NCI-H524 (cell line): ENCODE measurements at regions not wholly inside any gene's neighbourhood (a gene's known extent, or its start where the extent isn't known, plus 50 kb on each side); places are given as distances from the start of the nearest gene placed in this dataset.
A peak's percentile ranks its signal among the peaks of the same experiment; 100 is the strongest.

Source experiments
- DNase-seq, 2 experiments: peaks; one replicate each; lab custom pipeline; 2025; lab: John Stamatoyannopoulos, UW

DNA sequence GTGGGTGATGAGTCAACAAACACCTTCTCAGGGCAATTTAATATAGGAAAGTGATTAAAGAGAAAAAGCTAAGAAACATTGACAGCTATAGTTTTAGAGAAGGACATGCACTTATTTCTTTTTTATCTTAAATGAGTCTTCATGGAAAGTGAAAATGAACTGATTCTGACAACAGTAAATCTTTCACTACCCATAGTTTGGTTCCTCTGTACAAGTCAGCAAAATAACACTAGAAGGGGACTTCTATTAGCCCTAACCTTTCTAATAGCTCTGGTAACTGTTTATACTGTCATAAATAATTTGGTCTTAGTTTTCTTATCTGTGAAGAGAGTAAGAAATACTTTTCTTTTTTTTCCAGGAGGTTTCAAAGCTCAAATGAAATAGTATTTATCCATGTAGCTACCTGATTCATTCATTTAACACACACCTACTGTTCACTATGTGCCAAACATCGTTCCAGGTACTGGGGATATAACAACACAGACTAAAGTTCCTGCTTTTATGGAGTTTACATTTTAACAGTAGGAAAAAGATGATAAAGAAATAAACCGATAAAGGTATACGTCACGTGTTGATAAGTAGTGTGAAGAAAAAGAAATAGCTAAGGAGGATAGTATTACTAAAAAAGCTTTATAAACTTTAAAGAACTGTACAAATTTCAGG, 148.2 kb downstream of the PCSK1 start:
- no peak for DNase-seq

DNA sequence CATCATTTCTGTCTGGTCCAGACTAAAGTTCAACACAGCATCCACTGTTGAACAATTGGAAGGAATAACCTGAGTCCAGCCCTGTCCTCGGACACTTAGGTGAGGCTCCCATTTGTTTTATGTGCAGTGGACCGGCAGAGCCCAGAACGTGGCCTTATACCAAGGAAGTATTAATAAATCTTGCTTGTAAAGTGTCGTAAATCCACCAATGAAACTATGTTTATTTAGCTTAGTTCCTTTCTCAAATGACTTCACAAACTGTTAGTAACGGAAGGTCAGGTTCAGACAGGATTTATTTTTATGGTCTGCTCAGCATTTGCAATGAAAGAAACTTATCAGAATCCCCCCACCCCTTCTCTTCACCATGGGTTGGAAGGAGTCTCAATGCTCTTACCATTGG, 149.5 kb downstream of the PCSK1 start:
- no peak for DNase-seq

DNA sequence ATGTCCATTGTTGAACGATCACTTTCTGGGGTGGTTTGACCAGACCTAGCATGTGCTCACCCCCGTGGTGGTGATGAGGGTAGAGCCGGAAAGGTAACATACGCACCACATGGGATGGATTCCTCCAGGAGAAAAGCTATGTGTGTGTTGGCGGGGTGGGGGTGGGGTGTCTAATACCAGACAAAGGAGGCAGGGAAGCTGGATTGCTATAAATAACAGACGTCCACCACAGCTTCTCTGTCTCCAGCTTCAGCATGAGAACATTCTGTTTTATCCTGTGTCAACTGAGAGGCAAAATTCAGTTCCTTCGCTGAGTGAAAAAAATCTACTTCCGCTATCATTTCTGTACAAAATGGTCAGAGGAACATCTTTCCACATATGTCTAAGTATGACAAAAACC, 151.0 kb downstream of the PCSK1 start:
- DNase-seq: no peak

DNA sequence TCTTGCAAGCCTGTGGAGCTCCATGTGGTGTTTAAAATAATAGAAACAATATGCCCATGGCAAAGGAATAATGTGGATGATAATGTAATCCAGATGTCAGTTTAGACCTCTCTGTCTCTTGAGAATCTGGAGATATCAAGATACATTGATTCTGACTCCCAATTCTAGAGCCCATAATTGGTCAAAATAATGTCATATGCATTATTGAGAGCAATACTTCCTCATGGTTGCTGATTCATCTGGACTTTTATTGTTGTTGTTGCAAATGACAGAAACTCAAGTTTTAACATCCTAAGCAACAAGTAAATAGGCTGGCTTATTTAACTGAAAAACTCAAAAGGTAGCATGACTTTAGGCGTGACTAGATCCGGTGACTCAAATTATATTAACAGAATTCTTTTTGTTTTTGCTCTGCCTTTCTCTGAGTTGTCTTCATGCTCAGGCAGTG, 152.1 kb downstream of the PCSK1 start:
- DNase-seq: no peak

DNA sequence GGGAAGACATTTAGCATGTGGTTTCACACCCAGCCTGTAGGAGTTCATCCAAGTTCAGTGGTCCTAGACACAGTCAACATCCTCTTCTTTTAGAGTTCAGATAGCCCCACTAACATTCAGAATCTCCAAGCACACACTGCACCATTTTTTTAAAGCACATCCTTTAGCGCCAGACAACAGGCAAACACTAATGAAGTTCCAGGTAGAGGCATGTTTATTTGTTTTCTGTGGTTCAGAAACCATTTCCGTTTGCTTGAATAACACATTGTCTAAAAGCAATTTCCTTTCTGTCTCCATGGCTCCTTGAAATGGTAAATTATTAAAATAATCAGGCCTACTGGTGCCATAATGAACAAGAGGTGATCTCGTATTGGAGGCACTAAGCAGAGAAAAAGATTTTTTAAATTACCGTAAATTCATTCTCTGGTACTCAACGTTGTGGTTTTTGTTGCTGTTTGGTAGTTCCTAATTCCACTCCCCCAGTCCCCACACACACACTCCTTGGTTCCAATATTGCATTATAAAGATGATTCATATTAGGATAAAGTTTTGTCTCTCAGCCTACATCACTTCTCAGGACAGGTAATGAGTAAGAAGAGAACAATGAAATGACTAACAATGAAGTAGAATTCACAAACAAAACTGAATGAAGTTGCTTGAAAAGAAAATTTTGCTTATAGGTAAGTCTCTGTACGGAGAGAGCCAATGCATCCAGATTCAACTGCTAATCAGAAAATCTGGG, 153.1 kb downstream of the PCSK1 start:
- no peak for DNase-seq

DNA sequence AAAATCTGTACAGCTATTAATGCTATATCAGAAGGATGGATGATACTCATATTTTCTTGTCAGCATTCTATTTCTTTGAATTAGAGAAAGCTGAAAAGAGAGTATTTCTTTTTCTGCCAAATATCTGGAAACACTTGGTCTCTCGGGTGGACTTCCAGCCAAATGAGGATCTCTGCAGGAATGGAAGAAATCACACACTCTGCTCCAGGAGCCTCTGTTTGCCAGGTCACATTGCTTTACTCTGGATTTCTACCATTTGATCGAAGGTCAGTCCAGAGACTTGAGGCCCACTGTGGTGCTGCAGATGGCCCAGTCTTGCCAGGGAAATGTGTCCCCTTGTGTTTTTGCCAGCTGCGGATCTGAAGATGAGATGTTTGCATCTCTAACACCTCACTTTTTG, 154.1 kb downstream of the PCSK1 start:
- no peak for DNase-seq

DNA sequence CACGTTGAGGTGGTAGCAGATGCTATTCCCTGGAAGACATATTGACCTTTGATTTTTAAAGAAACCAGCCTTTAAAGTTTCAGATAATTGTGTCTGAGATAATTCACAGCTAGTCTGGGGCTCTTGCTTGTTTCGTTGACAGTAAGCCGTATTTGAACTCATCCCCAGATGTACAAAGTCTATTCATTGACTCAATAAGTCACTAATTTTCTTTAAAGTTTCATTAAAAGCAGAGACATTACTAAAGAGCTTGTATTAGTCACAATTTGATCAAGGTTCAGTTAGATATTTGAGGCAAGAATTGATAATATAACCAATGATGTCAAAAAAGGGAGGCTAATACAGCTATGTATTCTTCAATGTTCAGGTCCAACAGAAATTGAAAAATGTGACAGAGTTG, 158.0 kb downstream of the PCSK1 start:
- DNase-seq: no peak

DNA sequence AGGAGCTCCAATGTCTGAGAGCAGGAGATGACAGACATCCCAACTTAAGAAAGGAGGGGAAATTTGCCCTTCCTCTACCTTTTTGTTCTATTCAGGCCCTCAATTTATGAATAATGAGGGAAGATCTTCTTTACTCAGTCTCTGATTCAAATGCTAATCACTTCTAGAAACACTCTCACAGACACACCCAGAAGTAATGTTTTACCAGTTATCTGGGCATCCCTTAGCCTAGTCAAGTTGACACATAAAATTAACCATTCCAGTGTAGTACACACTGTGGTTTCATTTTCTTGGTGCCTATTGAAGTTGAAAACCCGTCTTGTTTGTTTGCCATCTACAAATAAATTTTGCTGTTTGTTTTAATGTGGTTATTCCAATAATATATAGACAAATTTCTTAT, 167.6 kb downstream of the PCSK1 start:
- no peak for DNase-seq

DNA sequence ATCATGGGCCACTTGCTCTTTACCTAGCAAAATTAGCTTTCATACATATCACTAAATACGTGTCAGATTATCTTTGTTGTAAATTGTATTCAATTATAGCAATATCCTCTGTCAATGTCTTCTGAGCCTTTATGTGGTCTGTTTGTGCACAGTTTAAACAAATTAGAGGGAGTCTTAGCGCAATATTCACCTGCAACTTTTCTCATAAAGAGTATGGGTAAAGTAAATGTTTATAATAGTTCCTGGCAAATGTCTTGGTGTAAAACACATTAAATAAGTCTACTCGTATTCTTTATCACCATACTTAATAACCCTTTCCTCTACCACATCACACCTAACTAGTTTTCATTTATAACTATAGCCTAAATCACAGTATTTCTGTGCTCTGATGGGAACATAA, 169.0 kb downstream of the PCSK1 start:
- DNase-seq: no peak

DNA sequence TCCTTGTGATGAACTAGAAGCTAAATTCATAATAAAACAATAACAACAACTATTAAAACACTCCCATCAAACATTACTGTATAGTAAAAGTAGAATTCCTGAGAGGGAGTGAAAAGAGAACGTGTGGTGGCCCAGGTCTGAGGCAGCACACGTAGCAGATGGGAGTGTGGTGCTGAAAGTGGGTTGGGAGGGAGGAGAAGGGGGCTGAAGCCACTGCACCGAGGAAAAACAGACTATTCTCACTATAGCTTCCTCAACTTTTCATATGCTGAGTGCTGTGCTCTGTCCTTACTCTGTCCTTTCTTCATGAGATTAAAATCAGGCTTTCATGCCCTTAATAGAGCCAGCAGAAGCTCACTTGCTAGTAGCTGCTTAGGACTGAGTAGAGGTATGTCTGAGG, 170.9 kb downstream of the PCSK1 start:
- no peak for DNase-seq

DNA sequence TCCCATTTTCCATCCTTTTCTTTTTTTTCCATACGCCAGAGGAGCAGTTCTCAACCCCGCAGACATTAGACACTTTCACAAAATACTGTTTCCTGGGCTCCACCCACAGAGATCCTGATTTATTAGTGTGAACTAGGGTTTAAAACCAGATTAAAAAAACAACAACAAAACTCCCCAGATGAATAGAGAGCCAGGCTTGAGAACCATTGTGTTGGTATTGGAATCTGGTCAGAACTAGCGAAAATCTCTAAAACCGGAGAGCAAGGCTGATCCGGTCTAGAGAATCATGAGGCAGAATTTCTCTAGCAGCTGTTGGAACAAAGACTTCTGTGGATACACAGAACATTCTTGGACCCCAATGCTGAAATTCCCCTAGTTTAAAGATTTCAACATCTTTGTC, 173.0 kb downstream of the PCSK1 start:
- DNase-seq: no peak

DNA sequence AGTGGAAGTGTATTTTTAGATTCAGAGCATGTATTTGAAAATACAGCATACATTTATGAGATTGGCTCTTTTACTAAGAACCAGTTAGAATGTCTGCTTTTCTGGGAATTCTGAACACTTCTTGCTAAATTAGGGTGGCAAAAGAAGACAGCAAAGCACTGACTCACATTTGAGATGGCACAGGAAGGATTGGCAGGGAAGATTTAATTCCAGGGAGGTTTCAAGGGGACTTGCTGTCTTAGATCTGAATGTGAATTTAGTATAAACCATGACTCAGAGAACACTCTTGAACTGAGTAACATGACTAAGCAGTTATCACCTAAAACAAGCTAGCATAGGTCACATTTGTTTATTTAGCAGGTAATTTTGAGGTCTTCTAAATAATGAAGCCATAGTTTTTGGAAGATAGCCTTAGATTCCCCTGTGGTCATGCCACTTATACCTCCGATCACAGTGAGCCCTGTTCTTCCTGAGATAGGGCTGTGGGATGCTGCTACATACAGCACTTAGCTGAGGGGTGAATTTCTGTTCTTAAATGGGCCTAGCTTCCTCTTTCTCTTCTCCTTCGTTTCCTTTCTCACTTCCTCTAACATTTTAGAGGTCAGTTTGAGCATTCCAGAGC, 173.8 kb downstream of the PCSK1 start:
- DNase-seq: no peak

DNA sequence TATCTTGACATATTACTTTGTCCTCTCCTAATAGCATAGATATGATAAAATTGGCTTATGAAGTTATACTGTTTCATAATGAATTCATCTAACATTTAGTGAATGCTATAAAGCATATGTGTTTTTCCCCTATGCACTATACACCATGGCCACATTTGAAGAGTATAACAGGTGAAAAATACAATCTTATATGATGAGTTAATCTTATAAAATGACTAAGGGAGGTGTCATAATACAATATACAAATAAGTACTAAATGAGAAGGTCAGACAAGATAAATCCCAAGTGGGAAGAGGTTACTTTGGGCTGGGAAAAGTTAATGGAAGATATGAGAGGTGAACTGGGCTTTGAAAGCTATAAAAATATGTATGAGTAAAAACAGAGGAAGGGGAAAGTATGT, 174.4 kb downstream of the PCSK1 start:
- no peak for DNase-seq

DNA sequence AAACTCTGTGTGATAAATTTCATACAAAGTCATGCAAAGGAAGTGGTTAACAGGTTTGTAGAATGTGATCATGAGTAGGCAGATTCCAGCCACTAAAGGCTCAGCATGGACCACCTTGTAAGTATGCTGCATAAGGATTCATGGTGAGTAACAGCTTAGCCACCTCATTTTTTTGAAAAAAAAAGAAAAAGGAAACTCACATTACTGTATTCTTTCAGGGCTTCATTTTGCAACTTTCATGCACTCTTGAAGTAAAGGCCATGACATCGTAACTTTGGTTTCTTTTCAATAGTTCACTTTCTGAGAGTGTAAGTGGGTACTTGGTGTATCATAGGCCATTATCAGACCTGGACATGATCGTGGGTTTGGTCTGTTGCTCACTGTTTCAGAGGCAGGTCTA, 175.1 kb downstream of the PCSK1 start:
- no peak for DNase-seq

DNA sequence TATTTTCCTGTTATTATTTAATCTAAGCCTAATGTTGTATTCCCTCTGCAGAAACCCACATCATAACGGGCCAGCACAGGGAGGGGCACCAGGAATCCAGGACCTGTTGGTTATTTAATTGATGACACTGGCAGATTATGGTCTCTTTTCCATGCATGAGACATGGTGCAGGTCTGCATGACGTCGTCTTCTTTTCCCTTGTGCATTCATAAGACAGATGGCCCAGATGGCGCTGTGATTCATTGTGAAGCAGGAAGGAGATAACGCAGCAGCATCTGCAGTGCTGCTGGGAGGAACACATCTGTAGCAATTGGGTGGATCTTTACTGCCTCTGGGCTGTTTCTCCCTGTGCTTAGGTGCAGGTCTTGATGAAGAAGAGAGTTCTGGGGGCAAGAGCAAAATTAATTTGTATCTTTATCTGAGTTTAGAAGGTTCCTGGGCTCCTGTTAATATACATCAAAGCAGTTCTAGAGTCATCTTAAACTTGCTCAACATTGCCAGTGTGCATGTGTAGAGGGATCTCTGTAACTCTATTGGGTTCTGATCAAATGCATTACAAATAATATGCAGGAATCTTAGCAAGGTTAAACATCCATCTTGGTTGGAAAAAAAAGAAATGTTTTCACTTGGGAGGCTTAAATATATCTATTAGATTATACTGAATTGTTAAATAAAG, 176.1 kb downstream of the PCSK1 start:
- peak; percentile 75 to 91 for DNase-seq

DNA sequence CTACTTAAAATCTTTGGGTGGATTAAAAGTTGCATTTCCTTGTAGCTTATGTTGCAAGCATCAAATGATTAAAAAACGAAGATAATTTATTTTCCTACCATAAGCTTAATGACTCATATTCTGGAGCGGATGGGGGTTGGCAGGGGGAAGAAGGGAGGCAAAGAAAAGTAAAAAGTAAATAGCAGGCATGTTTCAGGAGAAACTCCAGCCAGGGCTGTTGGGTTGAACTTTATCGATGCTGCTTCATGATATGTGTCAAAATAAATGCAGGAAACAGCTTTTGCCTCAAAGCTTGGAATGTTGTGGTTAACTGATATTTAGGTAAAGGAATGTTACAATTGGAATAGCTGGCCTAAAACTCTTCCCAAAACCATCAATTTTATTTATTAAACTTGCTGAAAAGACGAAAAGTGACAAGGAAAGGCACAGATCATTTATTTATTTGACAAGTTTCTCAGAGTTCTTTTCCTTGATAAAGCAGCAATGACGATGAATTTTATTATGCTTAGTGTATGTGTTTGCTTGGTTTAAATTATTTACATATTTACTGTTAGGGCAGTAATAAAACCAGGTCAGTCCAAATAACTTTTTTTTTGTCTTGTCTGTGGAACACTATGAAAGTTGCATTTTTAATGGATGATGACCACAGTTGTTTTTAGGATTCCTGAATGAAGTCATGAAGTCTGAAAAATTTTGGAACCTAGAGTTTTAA, 177.9 kb downstream of the PCSK1 start:
- DNase-seq: peak in 1 of 2 experiments; percentile 15

DNA sequence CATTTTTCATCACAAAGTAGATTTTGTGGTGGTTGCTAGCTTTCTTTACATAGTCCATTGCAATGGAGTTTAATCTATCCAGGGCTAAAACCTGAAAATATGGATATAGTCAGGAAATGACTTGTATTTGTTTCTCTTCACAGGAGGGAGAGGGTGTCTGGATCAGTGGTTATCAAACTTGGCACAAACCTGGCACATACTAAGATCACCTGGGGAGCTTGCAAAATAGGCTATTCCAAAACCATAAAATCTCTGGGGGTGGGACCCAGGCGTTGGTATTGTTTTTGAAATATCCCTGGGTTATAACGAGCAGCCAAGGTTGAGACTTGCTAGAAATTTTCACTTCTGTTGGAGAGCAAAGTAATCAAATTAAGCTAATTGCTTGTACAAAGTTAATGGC, 179.9 kb downstream of the PCSK1 start:
- DNase-seq: no peak

DNA sequence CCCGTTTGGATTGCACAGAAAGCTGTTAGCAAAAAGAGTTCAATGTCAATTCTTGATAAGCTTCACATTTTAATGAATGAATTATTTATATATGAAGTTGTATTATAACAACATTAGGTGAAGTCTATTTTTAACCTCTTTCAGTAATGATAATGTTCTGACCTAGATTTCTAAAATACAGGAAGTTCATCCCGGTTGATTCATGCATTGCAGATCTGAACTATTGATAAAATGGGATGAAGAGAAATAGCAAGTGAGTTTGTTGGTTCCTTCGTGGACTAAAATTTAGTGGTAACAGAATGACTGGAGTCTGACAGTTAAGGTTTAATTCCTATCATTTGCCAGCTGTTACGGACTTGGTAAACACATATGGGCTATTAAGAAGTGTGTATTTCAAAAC, 180.5 kb downstream of the PCSK1 start:
- peak in 1 of 2 experiments; percentile 22 for DNase-seq

DNA sequence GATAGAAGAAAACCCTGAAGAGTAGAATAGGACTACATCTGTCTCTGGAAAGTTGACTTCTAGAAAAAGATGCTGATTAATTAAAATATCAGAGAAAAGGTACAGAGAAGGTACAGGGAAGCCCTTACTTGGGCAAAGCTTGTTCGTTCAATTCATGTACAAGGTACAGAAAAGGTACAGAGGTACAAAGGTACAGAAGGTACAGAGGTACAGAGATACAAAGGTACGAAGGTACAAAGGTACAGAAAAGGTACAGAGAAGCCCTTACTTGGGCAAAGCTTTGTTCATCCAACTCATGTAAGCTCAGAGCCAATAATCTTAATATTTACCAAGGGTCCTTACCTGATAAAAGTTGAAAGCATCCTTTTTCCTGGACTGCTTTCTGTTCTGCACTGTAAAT, 182.3 kb downstream of the PCSK1 start:
- no peak for DNase-seq

DNA sequence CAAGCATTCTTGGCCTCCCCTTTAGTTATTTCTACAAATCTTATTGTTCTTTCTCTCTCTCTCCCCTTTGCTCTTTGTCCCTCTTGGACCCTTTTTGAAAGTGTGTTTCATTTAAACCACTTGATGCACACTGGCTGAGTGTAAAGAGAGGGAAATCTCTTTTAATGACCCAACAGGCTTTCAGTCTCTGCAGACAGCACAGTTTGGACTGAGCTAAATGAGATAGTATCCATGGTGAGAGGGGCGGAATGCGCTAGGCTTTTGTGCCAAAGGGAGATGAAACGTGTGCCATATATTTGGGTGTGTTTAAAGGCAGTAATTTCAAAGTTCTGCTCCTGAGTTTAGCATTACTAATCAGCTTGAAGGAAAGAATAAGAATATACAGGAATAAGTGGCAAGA, 184.9 kb downstream of the PCSK1 start:
- no peak for DNase-seq

DNA sequence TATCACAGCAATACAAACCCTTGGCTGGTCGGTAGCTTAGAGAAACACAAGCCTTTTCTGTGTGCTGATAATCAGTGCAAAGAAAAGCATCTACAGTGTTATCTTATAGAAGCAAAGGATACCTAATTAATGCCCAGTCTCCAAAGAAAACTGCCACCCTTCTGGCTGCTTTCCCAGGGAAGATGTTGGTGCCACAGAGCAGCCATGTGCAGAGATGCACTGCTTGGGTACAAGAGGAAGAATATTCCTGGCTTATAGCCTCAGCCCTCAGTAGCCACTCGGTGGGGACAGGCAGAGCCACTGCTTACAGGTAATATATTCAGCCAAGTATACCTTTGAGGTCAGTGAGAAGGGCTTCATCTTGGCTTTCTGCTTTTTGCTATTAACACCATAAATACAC, 185.3 kb downstream of the PCSK1 start:
- DNase-seq: no peak

DNA sequence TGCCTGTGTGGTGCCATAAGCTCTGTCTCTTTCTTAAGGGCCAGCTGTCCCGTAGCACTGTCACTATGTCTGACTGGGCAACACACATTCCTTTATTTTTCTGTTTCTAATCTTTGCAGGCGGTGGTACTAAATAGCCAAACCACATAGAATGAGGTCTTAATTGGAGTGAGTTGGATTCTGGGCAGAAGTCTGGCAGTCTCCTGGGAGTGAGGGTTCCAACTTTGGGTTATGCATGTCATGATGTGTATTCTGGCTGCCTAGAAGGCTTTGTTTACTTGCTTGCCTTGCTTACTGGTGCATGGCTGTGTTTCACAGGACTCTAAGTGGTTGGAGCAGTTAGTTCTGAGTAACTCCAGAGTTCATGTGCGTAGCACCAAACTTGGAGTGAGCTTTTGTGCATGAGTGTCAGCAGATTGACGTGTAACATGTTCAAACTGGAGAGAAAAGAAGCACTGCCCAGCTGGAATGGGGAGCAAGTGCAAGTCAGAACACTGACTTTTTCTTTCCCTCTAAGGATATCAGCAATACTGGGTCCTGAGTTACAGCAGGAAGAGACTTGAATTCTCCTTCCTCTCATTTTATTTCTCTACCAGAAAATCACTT, 185.8 kb downstream of the PCSK1 start:
- DNase-seq: no peak
